ENCODE measurements at regions not wholly inside any gene's neighbourhood (a gene's known extent, or its start where the extent isn't known, plus 50 kb on each side); places are given as distances from the start of the nearest gene placed in this dataset.

DNA sequence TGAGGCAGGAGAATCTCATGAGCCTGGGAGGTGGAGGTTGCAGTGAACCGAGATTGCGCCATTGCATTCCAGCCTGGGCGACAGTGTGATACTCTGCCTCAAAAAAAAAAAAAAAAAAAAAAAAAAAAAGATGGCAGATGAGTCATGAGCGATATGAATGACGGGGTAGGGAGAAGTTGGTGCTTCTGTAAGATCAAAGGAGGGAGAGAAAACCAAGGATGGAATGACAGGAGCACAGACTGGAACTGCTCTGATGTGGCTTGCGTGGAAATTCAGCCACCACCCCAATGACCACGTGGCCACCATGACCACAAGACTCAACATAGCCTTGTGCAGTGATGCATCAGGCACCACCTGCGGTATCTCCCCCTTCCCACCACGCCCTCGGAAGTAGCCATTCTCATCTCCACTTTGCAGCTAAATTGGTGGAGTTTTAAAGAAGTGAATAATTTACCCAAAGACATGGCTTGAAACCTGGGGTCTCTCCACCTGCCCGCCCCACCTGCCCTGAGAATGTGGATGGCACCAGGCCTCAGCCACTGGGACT is 96.0 kb downstream of the ACKR3 start:
- TF ChIP-seq, protein P1, sequence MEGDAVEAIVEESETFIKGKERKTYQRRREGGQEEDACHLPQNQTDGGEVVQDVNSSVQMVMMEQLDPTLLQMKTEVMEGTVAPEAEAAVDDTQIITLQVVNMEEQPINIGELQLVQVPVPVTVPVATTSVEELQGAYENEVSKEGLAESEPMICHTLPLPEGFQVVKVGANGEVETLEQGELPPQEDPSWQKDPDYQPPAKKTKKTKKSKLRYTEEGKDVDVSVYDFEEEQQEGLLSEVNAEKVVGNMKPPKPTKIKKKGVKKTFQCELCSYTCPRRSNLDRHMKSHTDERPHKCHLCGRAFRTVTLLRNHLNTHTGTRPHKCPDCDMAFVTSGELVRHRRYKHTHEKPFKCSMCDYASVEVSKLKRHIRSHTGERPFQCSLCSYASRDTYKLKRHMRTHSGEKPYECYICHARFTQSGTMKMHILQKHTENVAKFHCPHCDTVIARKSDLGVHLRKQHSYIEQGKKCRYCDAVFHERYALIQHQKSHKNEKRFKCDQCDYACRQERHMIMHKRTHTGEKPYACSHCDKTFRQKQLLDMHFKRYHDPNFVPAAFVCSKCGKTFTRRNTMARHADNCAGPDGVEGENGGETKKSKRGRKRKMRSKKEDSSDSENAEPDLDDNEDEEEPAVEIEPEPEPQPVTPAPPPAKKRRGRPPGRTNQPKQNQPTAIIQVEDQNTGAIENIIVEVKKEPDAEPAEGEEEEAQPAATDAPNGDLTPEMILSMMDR (IDR thresholded peaks at IDR 0.05; ENCODE audit: low read depth, low read length, missing control alignments): no peak
- no peak for DNase-seq (ENCODE audit: extremely low read depth, low read depth)
- no peak overlapping the region for H3K4me3 ChIP-seq (replicated peaks; ENCODE audit: low read depth, low read length)

DNA sequence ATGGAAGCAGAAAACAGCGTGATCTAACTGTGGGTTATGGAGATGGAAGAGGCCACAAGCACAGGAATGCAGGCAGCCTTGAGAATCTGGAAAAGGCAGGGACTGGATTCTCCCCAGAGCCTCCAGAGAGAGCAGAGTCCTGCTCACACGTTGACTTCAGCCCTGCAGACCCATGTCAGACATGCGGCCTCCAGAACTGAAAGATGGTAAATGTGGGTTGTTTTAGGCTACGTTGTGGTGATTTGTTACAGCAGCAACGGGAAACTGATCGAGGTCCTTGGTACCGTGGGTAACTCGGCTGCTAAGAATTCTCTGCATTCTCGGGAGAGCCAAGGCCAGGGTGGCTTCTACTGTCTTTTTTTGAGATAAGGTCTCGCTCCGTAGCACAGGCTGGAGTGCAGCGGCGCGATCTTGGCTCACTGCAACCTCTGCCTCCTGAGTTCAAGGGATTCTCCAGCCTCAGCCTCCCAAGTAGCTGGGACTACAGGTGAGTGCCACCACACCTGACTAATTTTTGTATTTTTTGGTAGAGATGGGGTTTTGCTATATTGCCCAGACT is 97.1 kb downstream of the ACKR3 start:
- TF ChIP-seq, protein P1 (IDR thresholded peaks at IDR 0.05; ENCODE audit: low read depth, low read length, missing control alignments): no peak
- no peak overlapping the region for H3K4me3 ChIP-seq (replicated peaks; ENCODE audit: low read depth, low read length)
- DNase-seq (ENCODE audit: extremely low read depth, low read depth): no peak

DNA sequence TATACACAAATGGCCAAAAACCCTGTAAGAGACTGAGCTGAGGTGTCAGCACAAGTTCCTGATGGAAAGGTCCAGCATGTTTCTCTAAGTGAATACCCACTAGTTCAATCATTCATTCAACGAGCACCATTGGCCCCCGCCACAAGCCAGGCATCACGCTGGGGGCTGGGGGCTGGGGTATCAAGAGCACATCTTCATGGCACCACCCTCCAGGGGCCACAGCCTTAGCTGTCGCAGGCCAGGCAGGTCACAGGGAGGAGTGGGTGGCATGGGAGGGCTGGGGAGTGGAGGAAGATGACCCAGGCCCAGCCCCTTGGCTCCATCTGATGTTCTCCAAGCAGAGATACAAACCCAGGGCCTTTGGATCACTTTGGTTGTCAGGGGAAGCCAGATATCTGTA is 97.9 kb downstream of the ACKR3 start:
- TF ChIP-seq, protein P1 (IDR thresholded peaks at IDR 0.05; ENCODE audit: low read depth, low read length, missing control alignments): no peak
- no peak overlapping the region for H3K4me3 ChIP-seq (replicated peaks; ENCODE audit: low read depth, low read length)
- DNase-seq (ENCODE audit: extremely low read depth, low read depth): no peak

DNA sequence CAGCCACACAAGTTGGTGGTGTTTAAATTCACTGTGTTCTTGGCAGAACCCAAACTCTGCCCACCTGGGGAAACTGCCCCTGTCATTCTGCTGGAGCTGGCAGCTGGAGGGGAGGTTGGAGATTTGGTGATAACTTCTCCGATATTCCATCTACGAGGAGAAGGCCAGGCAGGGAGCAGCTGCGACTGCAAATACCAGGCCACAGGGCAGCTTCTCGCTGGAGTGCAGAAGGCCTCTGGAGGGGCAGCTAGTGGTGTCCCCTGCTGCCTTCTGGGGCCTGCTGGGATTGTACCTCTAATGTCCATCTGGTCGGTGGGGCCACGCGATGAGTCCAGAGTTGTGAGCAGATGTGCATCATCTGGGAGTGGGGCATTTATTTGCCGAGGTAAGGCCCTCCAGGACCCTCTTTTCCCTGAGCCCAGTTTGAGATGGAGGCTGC is 98.9 kb downstream of the ACKR3 start:
- TF ChIP-seq, protein P1 (IDR thresholded peaks at IDR 0.05; ENCODE audit: low read depth, low read length, missing control alignments): no peak
- no peak for DNase-seq (ENCODE audit: extremely low read depth, low read depth)
- no peak overlapping the region for H3K4me3 ChIP-seq (replicated peaks; ENCODE audit: low read depth, low read length)

- no peak for DNase-seq (ENCODE audit: extremely low read depth, low read depth)
- TF ChIP-seq, protein P1 (IDR thresholded peaks at IDR 0.05; ENCODE audit: low read depth, low read length, missing control alignments): no peak
- no peak overlapping the region for H3K4me3 ChIP-seq (replicated peaks; ENCODE audit: low read depth, low read length)
Measured at GRCh38 chr2:236670235-236670620, 100.6 kb downstream of the ACKR3 start.

DNA sequence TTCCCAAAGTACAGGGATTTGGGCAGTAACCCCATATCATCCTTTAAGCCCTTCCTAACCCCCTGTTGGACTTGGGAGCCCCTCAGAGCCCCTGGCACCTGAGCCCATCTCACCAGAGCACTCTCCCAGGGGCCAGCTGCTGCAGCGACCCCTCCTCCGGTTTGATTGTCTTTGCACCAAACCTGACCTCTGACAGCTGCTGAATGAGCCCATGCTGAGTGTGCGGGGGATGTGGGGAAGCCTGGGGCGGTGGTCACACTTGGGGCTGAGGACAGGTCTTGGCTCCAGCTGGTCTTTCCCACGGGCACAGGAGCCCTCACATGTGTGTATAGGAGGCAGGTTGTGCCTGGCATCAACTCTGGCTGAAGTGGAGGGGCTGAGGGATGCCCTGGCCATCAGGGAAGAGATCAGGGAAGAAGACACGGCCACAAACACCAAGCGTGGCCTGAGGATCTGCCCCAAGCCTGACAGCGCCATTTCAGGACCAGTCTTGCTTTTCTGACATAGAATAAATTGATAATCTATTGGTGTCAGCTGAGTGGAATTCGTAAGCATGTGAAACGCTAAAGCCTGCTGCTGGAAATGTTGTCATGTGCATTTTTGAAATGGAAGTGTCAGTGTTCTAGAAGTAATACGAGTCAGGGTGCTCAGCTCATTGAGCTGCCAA is 102.4 kb downstream of the ACKR3 start:
- no peak overlapping the region for H3K4me3 ChIP-seq (replicated peaks; ENCODE audit: low read depth, low read length)
- TF ChIP-seq, protein P1 (IDR thresholded peaks at IDR 0.05; ENCODE audit: low read depth, low read length, missing control alignments): no peak
- DNase-seq (ENCODE audit: extremely low read depth, low read depth): no peak
